ENCODE measurements at regions not wholly inside any gene's neighbourhood (a gene's known extent, or its start where the extent isn't known, plus 50 kb on each side); places are given as distances from the start of the nearest gene placed in this dataset.

GRCh38 chr1:61591351-61591750 lies 133.6 kb downstream of the TM2D1 start:
- Histone ChIP-seq H3K27me3 (replicated peaks) (no peaks in the 10 kb centered on the region), H3K4me3 (ENCODE audit: low read depth, low read length) (no peak overlapping the region), H3K36me3 (replicated peaks) (no peaks in the 10 kb centered on the region), H3K27ac (no peak overlapping the region)
- in situ Hi-C loops (cut with HindIII; ENCODE audit: low pct_ligation_motif_present, low sequenced_read_pairs): no loop called here
- DNase-seq: no peak
- TF ChIP-seq, protein P1, sequence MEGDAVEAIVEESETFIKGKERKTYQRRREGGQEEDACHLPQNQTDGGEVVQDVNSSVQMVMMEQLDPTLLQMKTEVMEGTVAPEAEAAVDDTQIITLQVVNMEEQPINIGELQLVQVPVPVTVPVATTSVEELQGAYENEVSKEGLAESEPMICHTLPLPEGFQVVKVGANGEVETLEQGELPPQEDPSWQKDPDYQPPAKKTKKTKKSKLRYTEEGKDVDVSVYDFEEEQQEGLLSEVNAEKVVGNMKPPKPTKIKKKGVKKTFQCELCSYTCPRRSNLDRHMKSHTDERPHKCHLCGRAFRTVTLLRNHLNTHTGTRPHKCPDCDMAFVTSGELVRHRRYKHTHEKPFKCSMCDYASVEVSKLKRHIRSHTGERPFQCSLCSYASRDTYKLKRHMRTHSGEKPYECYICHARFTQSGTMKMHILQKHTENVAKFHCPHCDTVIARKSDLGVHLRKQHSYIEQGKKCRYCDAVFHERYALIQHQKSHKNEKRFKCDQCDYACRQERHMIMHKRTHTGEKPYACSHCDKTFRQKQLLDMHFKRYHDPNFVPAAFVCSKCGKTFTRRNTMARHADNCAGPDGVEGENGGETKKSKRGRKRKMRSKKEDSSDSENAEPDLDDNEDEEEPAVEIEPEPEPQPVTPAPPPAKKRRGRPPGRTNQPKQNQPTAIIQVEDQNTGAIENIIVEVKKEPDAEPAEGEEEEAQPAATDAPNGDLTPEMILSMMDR (IDR thresholded peaks at IDR 0.05; ENCODE audit: low read depth, low read length, missing control alignments): no peak

DNA sequence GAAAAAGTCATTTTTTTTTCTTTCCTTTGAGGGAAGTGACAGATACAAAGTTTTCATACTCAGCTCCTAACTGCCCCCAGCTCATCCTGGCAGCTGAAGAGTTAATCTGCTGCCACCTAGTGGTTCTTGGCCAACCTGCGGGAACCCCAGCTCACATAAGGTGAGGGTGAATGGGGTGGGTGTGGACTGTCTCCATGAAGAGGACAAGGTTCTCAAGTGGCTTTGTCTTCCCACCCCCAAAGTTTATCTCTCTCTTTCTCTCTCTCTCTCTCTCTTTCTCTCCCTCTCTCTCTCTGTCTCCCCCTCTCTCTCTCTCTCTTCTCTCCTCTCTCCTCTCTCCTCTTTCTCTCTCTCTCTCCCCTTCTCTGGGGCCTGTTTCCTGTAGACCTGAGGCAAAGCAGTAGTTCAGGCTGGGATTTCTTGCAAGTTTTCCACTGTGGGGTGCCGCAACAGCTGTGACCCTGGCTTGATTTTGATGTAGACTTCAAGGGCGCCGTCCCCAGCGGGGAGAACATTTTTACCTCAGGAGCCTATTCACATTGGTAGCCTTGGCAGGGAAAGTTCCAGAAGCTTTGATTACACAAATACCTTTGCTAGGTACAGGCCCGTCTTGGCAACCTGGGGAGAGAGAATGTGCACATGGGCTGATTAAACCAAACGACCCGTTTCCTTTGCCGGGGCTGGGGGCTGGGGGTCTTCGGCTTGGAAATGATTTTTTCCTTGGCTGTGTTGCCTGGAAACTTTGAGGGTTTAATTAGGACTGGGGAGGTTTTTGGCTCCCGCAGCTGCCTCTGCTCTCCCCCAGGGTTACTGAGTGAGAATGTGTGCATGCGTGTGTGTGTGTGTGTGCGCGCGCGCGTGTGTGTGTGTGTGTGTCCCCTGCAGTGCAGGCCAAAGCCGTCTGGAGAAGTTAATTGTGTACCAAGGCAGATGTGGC lies 135.9 kb downstream of the TM2D1 start:
- TF ChIP-seq, protein P1 (IDR thresholded peaks at IDR 0.05; ENCODE audit: low read depth, low read length, missing control alignments): peak; percentile 96
- peak; percentile 65 for DNase-seq
- in situ Hi-C loops (cut with HindIII; ENCODE audit: low pct_ligation_motif_present, low sequenced_read_pairs): no loop called here
- H3K27me3 ChIP-seq (replicated peaks): no peaks in the 10 kb centered on the region
- no peak overlapping the region for H3K27ac ChIP-seq
- H3K36me3 ChIP-seq (replicated peaks): no peaks in the 10 kb centered on the region
- H3K4me3 ChIP-seq (ENCODE audit: low read depth, low read length): no peak overlapping the region

DNA sequence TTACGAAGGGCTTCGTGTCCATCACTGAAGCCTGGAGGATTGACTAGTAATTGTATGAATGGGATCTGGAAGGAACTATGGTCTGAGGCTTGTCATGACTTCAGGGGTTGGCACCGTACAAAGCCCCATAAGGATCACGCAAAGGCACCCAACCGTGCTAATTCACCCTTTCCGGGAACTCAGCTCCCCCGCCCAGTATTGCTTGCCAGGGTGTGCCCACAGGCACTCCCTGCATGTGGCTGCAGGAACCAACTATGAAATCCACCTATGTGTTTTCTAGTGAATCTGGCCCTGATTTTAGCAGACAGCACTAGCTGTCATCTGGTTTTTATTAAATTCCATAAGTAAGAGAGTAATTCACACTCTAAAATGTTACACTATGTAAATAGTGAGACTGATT lies 139.2 kb downstream of the TM2D1 start:
- H3K4me3 ChIP-seq (ENCODE audit: low read depth, low read length): no peak overlapping the region
- H3K27ac ChIP-seq: no peak overlapping the region
- in situ Hi-C loops (cut with HindIII; ENCODE audit: low pct_ligation_motif_present, low sequenced_read_pairs): no loop called here
- H3K36me3 ChIP-seq (replicated peaks): no peaks in the 10 kb centered on the region
- TF ChIP-seq, protein P1 (IDR thresholded peaks at IDR 0.05; ENCODE audit: low read depth, low read length, missing control alignments): no peak
- no peak for DNase-seq
- no peaks in the 10 kb centered on the region for H3K27me3 ChIP-seq (replicated peaks)

DNA sequence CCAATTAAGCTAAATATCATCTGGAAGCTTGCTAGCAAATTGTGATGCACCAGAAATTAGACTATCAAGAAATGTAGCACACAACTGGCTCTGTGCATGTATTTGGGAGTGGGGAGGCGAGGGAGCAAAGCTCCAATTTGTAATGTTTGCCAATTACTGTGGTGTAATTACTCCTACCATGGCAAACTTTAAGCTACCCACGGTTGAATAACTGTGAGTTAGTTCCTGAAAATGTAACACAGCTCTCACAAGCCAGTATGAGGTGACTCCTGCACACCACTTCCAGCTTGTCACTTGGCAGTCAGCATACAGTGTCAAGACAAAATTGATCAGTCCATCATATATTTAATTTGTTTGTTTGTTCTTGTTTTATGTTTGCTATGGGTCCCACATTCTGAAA lies 141.2 kb downstream of the TM2D1 start:
- TF ChIP-seq, protein P1 (IDR thresholded peaks at IDR 0.05; ENCODE audit: low read depth, low read length, missing control alignments): no peak
- H3K36me3 ChIP-seq (replicated peaks): no peaks in the 10 kb centered on the region
- H3K4me3 ChIP-seq (ENCODE audit: low read depth, low read length): no peak overlapping the region
- no peak for DNase-seq
- in situ Hi-C loops (cut with HindIII; ENCODE audit: low pct_ligation_motif_present, low sequenced_read_pairs): no loop called here
- no peak overlapping the region for H3K27ac ChIP-seq
- H3K27me3 ChIP-seq (replicated peaks): no peaks in the 10 kb centered on the region

DNA sequence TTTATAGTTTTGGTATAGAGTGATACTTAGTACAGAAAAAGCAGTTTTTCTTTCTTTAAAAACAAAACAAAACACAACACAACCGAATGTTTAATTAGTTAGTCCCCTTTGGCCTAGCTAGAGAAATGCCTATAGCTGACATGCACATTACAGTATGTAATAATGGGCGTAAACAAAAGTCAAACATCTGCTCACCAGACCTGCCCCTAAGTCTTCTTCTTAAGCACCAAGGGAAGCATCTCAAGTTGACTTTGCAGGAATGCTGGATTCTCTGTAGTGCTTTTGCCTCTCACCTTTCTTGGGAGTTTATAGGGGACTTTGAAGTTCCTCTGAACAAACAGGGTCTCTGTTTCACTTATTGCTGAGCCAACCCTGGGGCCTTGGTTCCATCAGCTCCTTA lies 143.7 kb downstream of the TM2D1 start:
- TF ChIP-seq, protein P1 (IDR thresholded peaks at IDR 0.05; ENCODE audit: low read depth, low read length, missing control alignments): no peak
- Histone ChIP-seq H3K27me3 (replicated peaks) (no peaks in the 10 kb centered on the region), H3K27ac (no peak overlapping the region), H3K36me3 (replicated peaks) (no peaks in the 10 kb centered on the region), H3K4me3 (ENCODE audit: low read depth, low read length) (no peak overlapping the region)
- no peak for DNase-seq
- in situ Hi-C loops (cut with HindIII; ENCODE audit: low pct_ligation_motif_present, low sequenced_read_pairs): no loop called here
